Activated T-cell treated with anti-CD3 and anti-CD28 coated beads for 1 hour (primary cell): ENCODE measurements at regions not wholly inside any gene's neighbourhood (a gene's known extent, or its start where the extent isn't known, plus 50 kb on each side); places are given as distances from the start of the nearest gene placed in this dataset.
"Not testable (repeated sequence)": the region's sequence is repeated elsewhere in the genome, so short reads cannot be mapped to it uniquely, and the experiment has no call there.

Experiments
- DNase-seq: peaks from one replicate; pipeline ENCODE4 v3.0.0-alpha.2; 2020; ENCODE audit warnings: low read depth

GRCh38 chr2:118387509-118387908 is 299.2 kb downstream of the INSIG2 start:
- no peak for DNase-seq

GRCh38 chr2:118386641-118387302 is 298.5 kb downstream of the INSIG2 start:
- no peak for DNase-seq

DNA sequence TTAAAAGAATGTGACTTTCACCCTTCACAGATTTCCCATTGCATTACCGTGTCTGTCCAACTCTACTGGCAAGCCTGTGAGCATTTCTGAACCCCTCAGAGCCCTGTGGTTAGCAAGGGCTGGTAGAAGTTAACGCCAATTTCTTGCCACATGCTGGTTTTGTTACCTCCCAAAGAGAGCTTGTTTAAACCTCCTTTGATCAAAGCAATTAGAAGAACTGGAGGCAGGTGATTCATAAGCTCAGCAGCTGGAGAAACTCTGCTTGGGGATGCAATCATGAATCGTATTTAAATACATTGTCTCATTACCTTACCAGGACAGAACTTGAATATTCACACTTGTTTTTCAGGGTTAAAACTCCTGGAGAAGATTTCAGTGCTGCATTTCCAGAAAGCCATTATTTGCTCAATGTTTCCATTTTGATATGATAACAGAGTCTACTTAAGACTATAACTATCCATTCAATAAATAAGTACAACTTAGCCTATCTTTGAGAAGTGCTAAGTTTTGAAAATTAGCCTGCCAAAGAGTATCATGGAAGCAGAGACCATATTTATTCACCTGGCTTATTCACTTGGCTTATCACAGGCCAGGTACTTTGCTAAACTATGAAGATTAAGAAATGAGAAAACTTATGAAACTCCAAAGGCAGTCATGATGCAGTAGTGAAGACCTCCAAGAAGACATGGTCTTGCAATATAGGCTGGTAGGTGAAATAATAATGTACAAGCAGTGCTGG is 292.8 kb downstream of the INSIG2 start:
- no peak for DNase-seq

- DNase-seq = no peak
Measured at GRCh38 chr2:118375907-118376485, 287.7 kb downstream of the INSIG2 start.

DNA sequence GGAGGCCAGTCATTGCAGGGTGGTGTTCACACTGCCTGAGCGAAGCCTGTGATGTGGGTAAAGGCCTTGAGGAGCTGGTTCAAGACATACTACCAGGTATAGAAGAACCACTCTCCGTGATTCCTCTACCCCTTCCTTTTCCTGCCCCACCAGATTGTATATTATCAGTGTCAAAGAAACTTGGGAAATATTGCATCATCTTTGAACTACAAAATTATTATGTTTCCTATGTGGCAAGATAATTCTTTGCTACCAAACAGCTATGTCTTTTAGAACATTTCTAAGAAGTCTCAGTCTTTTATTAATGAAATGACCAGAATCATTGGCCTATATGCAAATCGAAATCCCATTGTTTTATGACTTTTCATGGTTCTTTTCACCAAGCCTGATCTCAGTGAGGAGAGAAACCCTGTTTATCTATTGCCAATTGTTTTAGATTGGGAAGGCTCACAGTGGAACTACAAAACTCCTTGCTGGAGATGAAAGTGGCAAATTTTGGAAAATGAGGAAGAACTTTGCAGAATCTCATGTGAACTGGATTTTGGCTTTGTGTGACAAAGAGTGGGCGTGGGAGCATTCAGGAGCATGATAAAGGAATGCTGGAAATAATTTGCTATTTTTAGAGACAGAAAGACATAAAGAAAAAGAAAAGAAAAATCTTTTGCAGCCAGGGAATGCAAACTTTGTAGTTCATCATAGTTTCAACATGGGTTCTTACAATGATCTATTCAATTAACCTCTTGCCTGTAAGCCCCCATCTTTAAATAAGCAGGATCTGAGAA is 286.9 kb downstream of the INSIG2 start:
- no peak for DNase-seq

- no peak for DNase-seq
Measured at GRCh38 chr2:118372886-118373830, 284.9 kb downstream of the INSIG2 start.

GRCh38 chr2:118371515-118371914 is 283.2 kb downstream of the INSIG2 start:
- no peak for DNase-seq

- DNase-seq = not testable (repeated sequence)
Measured at GRCh38 chr2:118369521-118369920, 281.2 kb downstream of the INSIG2 start.

GRCh38 chr2:118363604-118364003 is 275.3 kb downstream of the INSIG2 start:
- DNase-seq = no peak

- DNase-seq = no peak
Measured at GRCh38 chr2:118356051-118356450, 267.8 kb downstream of the INSIG2 start.

GRCh38 chr2:118351796-118352195 is 263.5 kb downstream of the INSIG2 start:
- no peak for DNase-seq

- DNase-seq = no peak
Measured at GRCh38 chr2:118350621-118351020, 262.4 kb downstream of the INSIG2 start.

GRCh38 chr2:118349365-118349764 is 261.1 kb downstream of the INSIG2 start:
- DNase-seq = no peak

DNA sequence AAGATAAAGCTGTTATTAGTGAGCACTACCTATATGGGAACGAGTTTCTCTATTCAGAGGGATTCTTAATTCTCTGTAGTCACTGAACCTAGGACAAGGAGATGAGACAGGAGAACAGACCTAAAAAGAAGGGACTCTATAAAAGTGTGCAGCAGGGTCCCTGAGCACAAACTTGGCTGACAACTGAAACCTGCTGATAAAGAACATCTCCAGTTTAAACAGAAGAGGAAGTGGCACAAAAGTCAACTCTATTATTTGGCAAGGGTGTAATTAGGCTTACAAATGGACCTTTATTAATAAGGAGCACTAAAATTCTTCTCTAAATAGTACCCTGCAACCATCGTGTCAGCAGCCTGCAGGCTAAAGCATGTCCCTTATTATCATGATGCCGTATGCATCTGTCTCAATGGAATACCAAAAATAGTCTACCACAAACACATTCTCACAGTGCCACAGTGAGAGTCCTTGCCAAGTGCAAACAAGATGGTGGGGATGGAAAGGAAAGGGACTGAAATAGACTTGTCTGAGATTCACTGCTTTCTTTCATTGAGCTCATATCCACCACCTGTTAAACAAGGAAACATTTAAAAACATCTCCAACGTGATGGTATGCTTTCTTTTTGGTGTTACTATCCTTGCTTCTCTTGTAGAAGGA is 260.2 kb downstream of the INSIG2 start:
- DNase-seq = no peak

DNA sequence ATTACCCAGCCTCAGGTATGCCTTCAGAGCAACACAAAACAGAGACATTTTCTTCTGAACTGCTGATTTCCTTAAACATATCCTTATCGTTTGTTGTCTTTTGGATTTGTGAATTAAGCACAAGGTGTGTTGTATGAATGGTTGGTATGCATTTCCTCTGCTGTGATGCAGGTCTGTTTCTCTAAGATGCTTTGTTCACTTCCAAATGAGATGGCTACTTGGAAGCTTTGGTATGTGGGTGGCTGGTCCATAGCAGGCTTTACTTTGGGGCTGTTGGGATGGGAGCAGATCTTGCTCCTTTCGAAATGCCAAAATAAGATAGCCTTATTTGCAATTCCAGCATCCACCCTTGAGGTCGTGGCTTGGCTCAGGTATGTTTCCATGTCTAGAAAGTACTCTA is 257.2 kb downstream of the INSIG2 start:
- DNase-seq = no peak

- no peak for DNase-seq
Measured at GRCh38 chr2:118340103-118340502, 251.8 kb downstream of the INSIG2 start.

GRCh38 chr2:118339386-118339785 is 251.1 kb downstream of the INSIG2 start:
- DNase-seq = no peak

GRCh38 chr2:118333664-118334063 is 245.4 kb downstream of the INSIG2 start:
- no peak for DNase-seq

DNA sequence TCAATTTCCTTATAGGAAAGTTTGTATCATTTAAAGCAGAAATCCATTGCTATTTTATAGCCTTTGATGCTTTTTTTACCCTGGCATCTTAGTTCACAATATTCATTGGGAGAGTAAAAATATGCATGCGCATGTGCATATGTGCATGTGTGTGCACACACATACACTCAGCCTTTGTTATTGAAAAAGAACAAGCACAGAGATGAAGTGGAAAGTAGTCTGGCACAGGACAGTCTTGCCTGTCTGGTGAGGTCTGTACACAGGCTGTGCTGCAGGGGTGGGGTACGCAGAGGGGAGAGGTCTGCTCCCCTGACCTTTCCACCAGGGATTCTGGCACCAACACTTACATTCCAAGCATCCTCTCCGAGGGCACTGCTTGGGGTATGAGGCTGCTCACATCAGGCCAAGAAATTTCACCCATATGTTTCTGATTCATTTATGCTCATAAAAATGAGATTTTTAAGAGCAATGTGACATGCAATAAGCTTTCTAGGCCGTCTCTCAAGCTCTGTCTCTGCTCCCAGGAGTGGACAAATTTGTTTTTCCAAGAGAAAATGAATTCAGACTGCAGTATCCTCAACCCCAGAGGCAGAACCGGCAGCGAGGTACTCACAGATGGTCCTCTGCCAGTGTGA is 237.2 kb downstream of the INSIG2 start:
- no peak for DNase-seq

- DNase-seq = no peak
Measured at GRCh38 chr2:118322406-118322805, 234.1 kb downstream of the INSIG2 start.
